ENCODE measurements at regions not wholly inside any gene's neighbourhood (a gene's known extent, or its start where the extent isn't known, plus 50 kb on each side); places are given as distances from the start of the nearest gene placed in this dataset.

DNA sequence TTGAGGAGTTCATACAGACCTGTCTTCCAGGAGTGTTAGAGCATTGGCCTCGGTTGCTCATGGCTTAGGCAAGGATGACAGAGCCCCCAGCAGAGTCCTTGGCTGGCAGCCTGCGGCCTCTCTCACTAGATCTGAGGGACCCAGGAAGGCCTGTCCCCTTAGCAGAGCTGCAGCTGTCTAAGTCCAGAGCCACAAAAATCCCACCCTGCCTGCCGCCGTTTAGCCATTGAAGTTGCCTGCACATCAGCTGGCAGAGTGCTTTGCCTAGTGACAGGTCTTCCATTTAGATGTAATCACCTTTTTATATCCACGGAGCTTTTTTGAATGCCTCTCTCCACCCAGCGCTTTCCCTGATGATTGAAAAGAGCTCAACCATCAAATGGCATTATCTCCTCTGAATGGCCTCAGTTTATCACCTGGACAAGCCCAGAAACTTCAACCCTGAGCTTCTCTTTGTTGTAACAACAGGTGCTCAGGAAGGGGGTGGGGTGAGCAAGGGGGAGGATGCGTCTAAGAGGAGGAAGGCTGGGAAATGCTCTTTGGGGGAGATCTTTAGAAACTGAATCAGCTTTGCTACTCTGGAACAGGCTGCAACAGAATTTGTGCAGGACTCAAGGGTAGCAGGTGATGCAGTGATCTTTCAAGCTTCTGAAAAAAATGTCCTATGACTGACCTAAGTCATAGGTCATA is 71.9 kb downstream of the TNP1 start:
- H3K4me3 ChIP-seq (replicated peaks; ENCODE audit: low read depth, low read length), result no peak overlapping the region
- no peak for DNase-seq (ENCODE audit: low read depth)
- no peak for TF ChIP-seq CTCF (IDR thresholded peaks at IDR 0.05; ENCODE audit: low read length, missing control alignments)

GRCh38 chr2:216786676-216787075 is 73.2 kb downstream of the TNP1 start:
- no peak overlapping the region for H3K4me3 ChIP-seq (replicated peaks; ENCODE audit: low read depth, low read length)
- TF ChIP-seq CTCF (IDR thresholded peaks at IDR 0.05; ENCODE audit: low read length, missing control alignments), result no peak
- DNase-seq (ENCODE audit: low read depth), result no peak

GRCh38 chr2:216784456-216784855 is 75.4 kb downstream of the TNP1 start:
- no peak for DNase-seq (ENCODE audit: low read depth)
- no peak overlapping the region for H3K4me3 ChIP-seq (replicated peaks; ENCODE audit: low read depth, low read length)
- TF ChIP-seq CTCF (IDR thresholded peaks at IDR 0.05; ENCODE audit: low read length, missing control alignments), result no peak

DNA sequence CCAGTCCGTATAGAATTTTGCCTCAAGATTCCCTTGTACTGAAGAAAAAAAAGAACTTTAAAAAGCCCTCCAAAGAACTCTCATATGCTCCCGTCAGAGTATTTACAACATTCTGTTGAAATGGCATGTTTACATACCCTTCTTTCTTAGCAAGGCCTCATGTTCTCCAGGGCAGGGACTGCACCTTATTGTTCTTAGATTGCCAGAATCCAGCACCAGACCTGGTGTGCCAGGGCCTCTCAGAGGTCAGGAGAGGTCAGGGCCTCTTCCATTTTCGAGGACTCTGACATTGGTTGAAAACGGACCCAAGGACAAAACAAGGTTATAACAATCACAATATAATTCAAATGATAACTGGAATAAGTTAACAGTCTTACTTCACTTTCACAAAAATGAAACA is 78.2 kb downstream of the TNP1 start:
- DNase-seq (ENCODE audit: low read depth), result no peak
- H3K4me3 ChIP-seq (replicated peaks; ENCODE audit: low read depth, low read length), result no peak overlapping the region
- TF ChIP-seq CTCF (IDR thresholded peaks at IDR 0.05; ENCODE audit: low read length, missing control alignments), result no peak

GRCh38 chr2:216780843-216781242 is 79.0 kb downstream of the TNP1 start:
- DNase-seq (ENCODE audit: low read depth), result no peak

DNA sequence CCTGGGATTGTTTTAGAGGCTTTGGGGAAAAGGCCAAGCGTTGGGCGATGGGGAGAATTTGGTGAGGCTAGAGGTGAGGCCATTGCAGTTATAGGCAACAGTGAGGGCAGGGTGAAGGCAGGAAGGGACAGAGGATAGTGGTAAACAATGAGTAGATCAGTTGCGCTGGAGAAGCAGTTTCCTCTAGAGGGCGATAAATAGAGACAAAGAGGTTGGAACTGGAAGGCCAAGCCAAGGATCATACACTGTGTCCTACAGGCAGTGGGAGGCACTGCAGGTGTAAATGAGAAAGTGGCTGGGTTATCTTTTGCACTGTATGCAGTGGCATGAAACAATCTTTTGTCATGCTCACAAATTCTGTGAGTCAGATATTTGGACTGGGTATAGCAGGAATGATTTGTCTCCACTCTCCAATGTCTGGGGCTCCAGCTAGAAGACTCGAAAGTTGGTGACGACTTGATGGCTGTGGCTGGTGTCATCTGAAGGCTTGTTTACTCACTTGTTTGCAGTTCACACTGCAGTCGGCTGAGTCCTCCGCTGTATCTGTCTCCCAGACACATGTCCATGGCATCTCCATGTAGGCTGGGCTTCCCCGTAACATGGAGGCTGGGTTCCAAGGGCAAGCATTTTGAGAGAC is 82.1 kb downstream of the TNP1 start:
- TF ChIP-seq CTCF (IDR thresholded peaks at IDR 0.05; ENCODE audit: low read length, missing control alignments), result peak; percentile 64
- no peak overlapping the region for H3K4me3 ChIP-seq (replicated peaks; ENCODE audit: low read depth, low read length)
- DNase-seq (ENCODE audit: low read depth), result peak; percentile 55

More at GRCh38 chr2:216780843-216781242, 79.0 kb downstream of the TNP1 start:
- H3K4me3 ChIP-seq (replicated peaks; ENCODE audit: low read depth, low read length), result no peak overlapping the region
- no peak for TF ChIP-seq CTCF (IDR thresholded peaks at IDR 0.05; ENCODE audit: low read length, missing control alignments)

All from fibroblast of pulmonary artery (primary cell).